ENCODE measurements at regions not wholly inside any gene's neighbourhood (a gene's known extent, or its start where the extent isn't known, plus 50 kb on each side); places are given as distances from the start of the nearest gene placed in this dataset.

GRCh38 chr10:128779416-128779815 lies 653.2 kb upstream of the MKI67 start:
- ATAC-seq (no peak), DNase-seq (ENCODE audit: low spot score) (no peak), FAIRE-seq (no peak)
- peaks cover 0 to 6% of the 10 kb centered on the region in 2 experiments; a peak in 2 of 5 replicates for H3K27me3 ChIP-seq (ENCODE audit: control insufficient read depth in 1 of 2, insufficient read depth in 2 of 2, low read length in 2 of 2)
- ChIA-PET CTCF (ENCODE audit: low intra/inter-chr PET ratio, low total read pairs) (no interaction called here), POLR2A (no interaction called here)
- no peaks in the 10 kb centered on the region for H3K79me2 ChIP-seq (ENCODE audit: insufficient read depth, low read length)
- BruUV-seq (replicated peaks) = no TSS peak
- H3K4me1 ChIP-seq (ENCODE audit: insufficient read depth, low read length) = no peaks in the 10 kb centered on the region
- H3K27ac ChIP-seq (ENCODE audit: extremely low read length, insufficient read depth, low read length) = no peak overlapping the region
- no peak overlapping the region for H3K4me2 ChIP-seq (ENCODE audit: low read depth, low read length)
- no peak overlapping the region for H3K9ac ChIP-seq (ENCODE audit: insufficient read depth, low read depth, low read length)
- intact Hi-C loops (cut with micrococcal nuclease; ENCODE audit: unreplicated experiment) (no loop called here), in situ Hi-C loops (cut with HindIII; ENCODE audit: extremely low pct_ligation_motif_present, low pct_unique_long_range_greater_than_20kb) (no loop called here)
- H3K9me3 ChIP-seq (ENCODE audit: low read length) = no peaks in the 10 kb centered on the region
- no peak overlapping the region for H2AFZ ChIP-seq (ENCODE audit: low read length)
- H4K20me1 ChIP-seq (ENCODE audit: insufficient read depth, low read length) = no peaks in the 10 kb centered on the region
- no peak overlapping the region for H3K4me3 ChIP-seq (replicated peaks in 1 of 3; ENCODE audit: insufficient read depth in 1 of 3, low read depth in 2 of 3, low read length in 3 of 3)
- WGBS (ENCODE audit: low lambda C conversion rate) = 27% methylated on average over 15 of the region's 15 CpGs
- TF ChIP-seq ZNF367 (CRISPR knock-in tag; IDR thresholded peaks at IDR 0.05; ENCODE audit: borderline replicate concordance) (no peak), GLMP (CRISPR knock-in tag; IDR thresholded peaks at IDR 0.05; ENCODE audit: borderline replicate concordance) (no peak), ZNF546 (CRISPR knock-in tag; conservative IDR thresholded peaks at IDR 0.05) (no peak), CBX1 (IDR thresholded peaks at IDR 0.05; ENCODE audit: low read depth) (no peak), JARID2 (CRISPR knock-in tag; IDR thresholded peaks at IDR 0.05; ENCODE audit: insufficient replicate concordance) (no peak), FOXJ3 (CRISPR knock-in tag; IDR thresholded peaks at IDR 0.05; ENCODE audit: borderline replicate concordance) (no peak), ZBTB46 (CRISPR knock-in tag; IDR thresholded peaks at IDR 0.05; ENCODE audit: borderline replicate concordance) (no peak), TFAP4 (IDR thresholded peaks at IDR 0.05; ENCODE audit: borderline replicate concordance, low read depth) (no peak), ZFP37 (CRISPR knock-in tag; IDR thresholded peaks at IDR 0.05; ENCODE audit: borderline replicate concordance) (no peak)
- no peaks in the 10 kb centered on the region for H3K36me3 ChIP-seq (replicated peaks in 1 of 2; ENCODE audit: control insufficient read depth in 1 of 2, insufficient read depth in 2 of 2, low read length in 2 of 2)

Measured in HepG2 (cell line).